ENCODE measurements at regions not wholly inside any gene's neighbourhood (a gene's known extent, or its start where the extent isn't known, plus 50 kb on each side); places are given as distances from the start of the nearest gene placed in this dataset.

DNA sequence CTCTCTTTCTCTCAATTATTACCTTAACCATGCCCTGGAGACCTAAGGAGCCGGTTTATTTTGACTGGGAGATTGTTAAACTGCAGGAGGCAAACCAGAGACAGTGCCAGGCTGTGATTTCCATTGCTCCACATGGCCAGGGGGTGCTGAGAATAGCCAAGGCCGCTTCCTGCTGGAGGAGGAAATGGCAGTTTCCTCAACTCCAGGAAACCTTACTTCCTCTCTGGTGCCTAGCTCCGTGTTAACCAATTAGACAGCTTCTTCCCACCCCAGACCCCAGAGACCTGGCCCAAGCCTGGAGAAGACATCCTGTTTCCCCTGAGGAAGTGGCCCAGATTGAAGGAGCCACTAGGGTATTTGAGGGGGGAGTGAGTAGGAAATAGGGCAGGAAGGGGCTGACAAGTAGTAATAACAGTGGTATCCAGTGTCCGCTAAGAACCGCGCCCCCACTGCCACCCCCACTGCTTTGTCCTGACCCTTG lies 161.2 kb downstream of the PLPP3 start:
- H3K4me2 ChIP-seq (ENCODE audit: low read depth, low read length, poor library complexity, severe bottlenecking): no peak overlapping the region
- no peaks in the 10 kb centered on the region for H3F3A ChIP-seq (ENCODE audit: low read depth)
- H3K27me3 ChIP-seq (ENCODE audit: insufficient read depth, low read length, poor library complexity, severe bottlenecking): no peaks in the 10 kb centered on the region
- no peaks in the 10 kb centered on the region for H3K9me2 ChIP-seq (replicated peaks; ENCODE audit: low read depth, low read length)
- H4K20me1 ChIP-seq (ENCODE audit: insufficient read depth, low read length, poor library complexity, severe bottlenecking): no peaks in the 10 kb centered on the region
- TF ChIP-seq, protein P1, sequence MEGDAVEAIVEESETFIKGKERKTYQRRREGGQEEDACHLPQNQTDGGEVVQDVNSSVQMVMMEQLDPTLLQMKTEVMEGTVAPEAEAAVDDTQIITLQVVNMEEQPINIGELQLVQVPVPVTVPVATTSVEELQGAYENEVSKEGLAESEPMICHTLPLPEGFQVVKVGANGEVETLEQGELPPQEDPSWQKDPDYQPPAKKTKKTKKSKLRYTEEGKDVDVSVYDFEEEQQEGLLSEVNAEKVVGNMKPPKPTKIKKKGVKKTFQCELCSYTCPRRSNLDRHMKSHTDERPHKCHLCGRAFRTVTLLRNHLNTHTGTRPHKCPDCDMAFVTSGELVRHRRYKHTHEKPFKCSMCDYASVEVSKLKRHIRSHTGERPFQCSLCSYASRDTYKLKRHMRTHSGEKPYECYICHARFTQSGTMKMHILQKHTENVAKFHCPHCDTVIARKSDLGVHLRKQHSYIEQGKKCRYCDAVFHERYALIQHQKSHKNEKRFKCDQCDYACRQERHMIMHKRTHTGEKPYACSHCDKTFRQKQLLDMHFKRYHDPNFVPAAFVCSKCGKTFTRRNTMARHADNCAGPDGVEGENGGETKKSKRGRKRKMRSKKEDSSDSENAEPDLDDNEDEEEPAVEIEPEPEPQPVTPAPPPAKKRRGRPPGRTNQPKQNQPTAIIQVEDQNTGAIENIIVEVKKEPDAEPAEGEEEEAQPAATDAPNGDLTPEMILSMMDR (conservative IDR thresholded peaks at IDR 0.05; ENCODE audit: low read length): no peak
- TF ChIP-seq EZH2phosphoT487 (IDR thresholded peaks at IDR 0.05; ENCODE audit: borderline replicate concordance): no peak
- no peaks in the 10 kb centered on the region for H3K79me2 ChIP-seq (ENCODE audit: insufficient read depth, low read length)
- no peaks in the 10 kb centered on the region for H3K36me3 ChIP-seq (ENCODE audit: insufficient read depth, low read length)
- no peaks in the 10 kb centered on the region for H3K9me3 ChIP-seq (ENCODE audit: insufficient read depth, low read depth, low read length)
- H2AFZ ChIP-seq (ENCODE audit: low read length): no peak overlapping the region
- H3K4me1 ChIP-seq (ENCODE audit: insufficient read depth, low read length, poor library complexity, severe bottlenecking): no peaks in the 10 kb centered on the region
- H3K4me3 ChIP-seq (ENCODE audit: low read length, poor library complexity, severe bottlenecking): no peak overlapping the region
- H3K9ac ChIP-seq (ENCODE audit: low read depth, low read length, poor library complexity, severe bottlenecking): no peak overlapping the region

DNA sequence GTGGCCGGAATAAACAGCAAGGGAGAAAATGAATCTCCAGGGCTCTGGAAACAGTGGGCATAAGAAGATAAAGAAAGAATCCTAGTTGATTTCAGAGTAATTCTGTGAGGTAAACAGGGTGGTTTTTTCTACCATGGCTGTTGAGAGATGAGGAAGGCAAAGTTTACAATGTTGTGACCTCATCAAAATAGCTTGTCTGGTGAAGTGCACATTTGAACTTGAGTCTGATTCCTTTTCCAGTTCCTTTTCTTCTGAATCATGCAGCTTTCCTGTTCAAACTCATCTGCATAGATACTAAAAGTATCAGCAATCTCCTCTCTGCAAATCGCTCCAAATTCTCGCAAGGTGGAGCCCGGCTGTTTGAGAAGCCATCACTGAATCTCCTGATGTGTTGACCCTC lies 161.7 kb downstream of the PLPP3 start:
- TF ChIP-seq EZH2phosphoT487 (IDR thresholded peaks at IDR 0.05; ENCODE audit: borderline replicate concordance): no peak
- TF ChIP-seq, protein P1 (conservative IDR thresholded peaks at IDR 0.05; ENCODE audit: low read length): no peak
- Histone ChIP-seq H3K9me2 (replicated peaks; ENCODE audit: low read depth, low read length) (no peaks in the 10 kb centered on the region), H3F3A (ENCODE audit: low read depth) (no peaks in the 10 kb centered on the region), H2AFZ (ENCODE audit: low read length) (no peak overlapping the region), H3K36me3 (ENCODE audit: insufficient read depth, low read length) (no peaks in the 10 kb centered on the region), H3K27me3 (ENCODE audit: insufficient read depth, low read length, poor library complexity, severe bottlenecking) (no peaks in the 10 kb centered on the region), H3K4me1 (ENCODE audit: insufficient read depth, low read length, poor library complexity, severe bottlenecking) (no peaks in the 10 kb centered on the region), H3K4me3 (ENCODE audit: low read length, poor library complexity, severe bottlenecking) (no peak overlapping the region), H3K79me2 (ENCODE audit: insufficient read depth, low read length) (no peaks in the 10 kb centered on the region), H4K20me1 (ENCODE audit: insufficient read depth, low read length, poor library complexity, severe bottlenecking) (no peaks in the 10 kb centered on the region), H3K4me2 (ENCODE audit: low read depth, low read length, poor library complexity, severe bottlenecking) (no peak overlapping the region), H3K9me3 (ENCODE audit: insufficient read depth, low read depth, low read length) (no peaks in the 10 kb centered on the region), H3K9ac (ENCODE audit: low read depth, low read length, poor library complexity, severe bottlenecking) (no peak overlapping the region)

DNA sequence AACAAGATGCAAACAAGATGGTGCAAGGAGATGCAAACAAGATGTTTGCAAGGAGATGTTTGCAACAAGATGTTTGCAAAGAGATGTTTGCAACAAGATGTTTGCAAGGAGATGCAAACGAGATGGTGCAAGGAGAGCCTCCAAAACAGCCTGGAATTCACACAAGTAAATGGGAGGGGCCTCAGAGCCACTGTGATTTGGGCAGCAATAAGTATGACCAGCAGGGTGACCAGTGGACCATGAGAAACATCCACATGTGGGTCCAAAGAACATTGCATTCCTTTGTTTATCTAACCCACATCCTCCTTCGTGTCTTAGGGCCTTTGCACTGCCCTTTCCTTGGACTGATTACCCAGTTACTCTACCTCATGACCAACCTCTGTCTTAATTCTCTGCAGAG lies 162.9 kb downstream of the PLPP3 start:
- Histone ChIP-seq H3K36me3 (ENCODE audit: insufficient read depth, low read length) (no peaks in the 10 kb centered on the region), H3K9ac (ENCODE audit: low read depth, low read length, poor library complexity, severe bottlenecking) (no peak overlapping the region), H3K4me2 (ENCODE audit: low read depth, low read length, poor library complexity, severe bottlenecking) (no peak overlapping the region), H3K9me3 (ENCODE audit: insufficient read depth, low read depth, low read length) (no peaks in the 10 kb centered on the region), H3K79me2 (ENCODE audit: insufficient read depth, low read length) (no peaks in the 10 kb centered on the region), H3K27me3 (ENCODE audit: insufficient read depth, low read length, poor library complexity, severe bottlenecking) (no peaks in the 10 kb centered on the region), H3K9me2 (replicated peaks; ENCODE audit: low read depth, low read length) (no peaks in the 10 kb centered on the region), H3F3A (ENCODE audit: low read depth) (no peaks in the 10 kb centered on the region), H3K4me1 (ENCODE audit: insufficient read depth, low read length, poor library complexity, severe bottlenecking) (no peaks in the 10 kb centered on the region), H2AFZ (ENCODE audit: low read length) (no peak overlapping the region), H4K20me1 (ENCODE audit: insufficient read depth, low read length, poor library complexity, severe bottlenecking) (no peaks in the 10 kb centered on the region), H3K4me3 (ENCODE audit: low read length, poor library complexity, severe bottlenecking) (no peak overlapping the region)
- TF ChIP-seq, protein P1 (conservative IDR thresholded peaks at IDR 0.05; ENCODE audit: low read length): no peak
- no peak for TF ChIP-seq EZH2phosphoT487 (IDR thresholded peaks at IDR 0.05; ENCODE audit: borderline replicate concordance)

All from Loucy (cell line).